ENCODE measurements at regions not wholly inside any gene's neighbourhood (a gene's known extent, or its start where the extent isn't known, plus 50 kb on each side); places are given as distances from the start of the nearest gene placed in this dataset.

- DNase-seq = no peak
- POLR2A ChIA-PET = no interaction called here
These were observed 142.5 kb upstream of the C14orf180 start for GRCh38 chr14:104436741-104437701.

More at GRCh38 chr14:104436741-104437701, 142.5 kb upstream of the C14orf180 start:
- Histone ChIP-seq H3K4me1 (ENCODE audit: control insufficient read depth in 2 of 2, insufficient read depth in 2 of 2, low read length in 2 of 2) (no peaks in the 10 kb centered on the region), H3K4me3 (ENCODE audit: control extremely low read depth in 1 of 5, extremely low read depth in 1 of 5, insufficient read depth in 1 of 5, low read depth in 2 of 5, low read length in 4 of 5) (no peak overlapping the region), H3K27ac (ENCODE audit: low read length in 2 of 2) (no peak overlapping the region), H3K79me2 (ENCODE audit: control insufficient read depth, insufficient read depth, low read length) (no peaks in the 10 kb centered on the region), H2AFZ (ENCODE audit: insufficient read depth, low read depth, low read length, poor library complexity, severe bottlenecking) (no peak overlapping the region), H3K9ac (ENCODE audit: low read length) (no peak overlapping the region), H3K27me3 (replicated peaks in 1 of 4; ENCODE audit: control extremely low read depth in 1 of 4, control insufficient read depth in 3 of 4, insufficient read depth in 4 of 4, low read length in 3 of 4) (peaks cover 0 to 2% (median 0%) of the 10 kb centered on the region in 4 experiments), H4K20me1 (ENCODE audit: control insufficient read depth, insufficient read depth, low read length, poor library complexity, severe bottlenecking) (no peaks in the 10 kb centered on the region), H3K4me2 (replicated peaks; ENCODE audit: low read depth, low read length, poor library complexity, severe bottlenecking) (no peak overlapping the region), H3K36me3 (replicated peaks in 1 of 2; ENCODE audit: control extremely low read depth in 1 of 2, control insufficient read depth in 1 of 2, extremely low read depth in 1 of 2, insufficient read depth in 2 of 2, low read length in 1 of 2) (no peaks in the 10 kb centered on the region), H3K9me3 (ENCODE audit: control extremely low read depth in 1 of 3, control insufficient read depth in 2 of 3, insufficient read depth in 1 of 3, low read length in 2 of 3) (no peaks in the 10 kb centered on the region)
- TF ChIP-seq EZH2 (IDR thresholded peaks at IDR 0.05; ENCODE audit: borderline replicate concordance, insufficient read depth, low read depth, low read length, poor library complexity, severe bottlenecking) (no peak), CTCF (IDR thresholded peaks at IDR 0.05) (no peak)
- Mint-ChIP-seq H3K27me3 (no peaks in the 10 kb centered on the region), H3K4me1 (no peaks in the 10 kb centered on the region), H3K27ac (no peak overlapping the region), H3K4me3 (no peak overlapping the region), H3K9me3 (ENCODE audit: insufficient read depth) (no peaks in the 10 kb centered on the region)
- intact Hi-C loops (cut with micrococcal nuclease) = no loop called here
- ATAC-seq (ENCODE audit: low read depth) = no peak
- WGBS (ENCODE audit: insufficient coverage) = 88% methylated on average over 13 of the region's 15 CpGs
- CTCF ChIA-PET = no interaction called here
